Stimulated activated naive B cell treated with anti-CD40 and anti-IgM and Interleukin-4, amounts not matched to agents 10 μg/mL and 1 μg/mL and 100 μg/mL, for 72 hours (primary cell): ENCODE measurements at regions not wholly inside any gene's neighbourhood (a gene's known extent, or its start where the extent isn't known, plus 50 kb on each side); places are given as distances from the start of the nearest gene placed in this dataset.
"Not testable (repeated sequence)": the region's sequence is repeated elsewhere in the genome, so short reads cannot be mapped to it uniquely, and the experiment has no call there.

ENCODE experiments used
- ATAC-seq, 2 donors: fragments of 150-1000 bp; cut with Tn5 transposase; replicated peaks; 2 replicates each; pipeline ENCODE4 v1.10.0; 2021; ENCODE audit warnings: moderate library complexity in 1 of 2
- DNase-seq: peaks from one replicate; pipeline ENCODE4 v3.0.0; 2021
- H3K27ac Mint-ChIP-seq: one replicate; pipeline ENCODE4 v1.8.0; 2022; ENCODE audit warnings: mild to moderate bottlenecking, mixed read lengths
- H3K27me3 Mint-ChIP-seq, 2 donors: one replicate each; pipeline ENCODE4 v1.8.0; 2022; ENCODE audit warnings: mixed read lengths in 2 of 2
- H3K36me3 Mint-ChIP-seq, 2 donors: one replicate each; pipeline ENCODE4 v1.8.0; 2022; ENCODE audit warnings: mixed read lengths in 2 of 2, mild to moderate bottlenecking in 1 of 2
- H3K4me1 Mint-ChIP-seq, 2 donors: one replicate each; pipeline ENCODE4 v1.8.0; 2022; ENCODE audit warnings: mixed read lengths in 2 of 2, mild to moderate bottlenecking in 1 of 2
- H3K4me3 Mint-ChIP-seq, 2 donors: one replicate each; pipeline ENCODE4 v1.8.0; 2022; ENCODE audit warnings: mild to moderate bottlenecking in 2 of 2, mixed read lengths in 2 of 2, moderate library complexity in 1 of 2
- H3K9me3 Mint-ChIP-seq, 2 donors: one replicate each; pipeline ENCODE4 v1.8.0; 2022; ENCODE audit warnings: mixed read lengths in 2 of 2, mild to moderate bottlenecking in 1 of 2

DNA sequence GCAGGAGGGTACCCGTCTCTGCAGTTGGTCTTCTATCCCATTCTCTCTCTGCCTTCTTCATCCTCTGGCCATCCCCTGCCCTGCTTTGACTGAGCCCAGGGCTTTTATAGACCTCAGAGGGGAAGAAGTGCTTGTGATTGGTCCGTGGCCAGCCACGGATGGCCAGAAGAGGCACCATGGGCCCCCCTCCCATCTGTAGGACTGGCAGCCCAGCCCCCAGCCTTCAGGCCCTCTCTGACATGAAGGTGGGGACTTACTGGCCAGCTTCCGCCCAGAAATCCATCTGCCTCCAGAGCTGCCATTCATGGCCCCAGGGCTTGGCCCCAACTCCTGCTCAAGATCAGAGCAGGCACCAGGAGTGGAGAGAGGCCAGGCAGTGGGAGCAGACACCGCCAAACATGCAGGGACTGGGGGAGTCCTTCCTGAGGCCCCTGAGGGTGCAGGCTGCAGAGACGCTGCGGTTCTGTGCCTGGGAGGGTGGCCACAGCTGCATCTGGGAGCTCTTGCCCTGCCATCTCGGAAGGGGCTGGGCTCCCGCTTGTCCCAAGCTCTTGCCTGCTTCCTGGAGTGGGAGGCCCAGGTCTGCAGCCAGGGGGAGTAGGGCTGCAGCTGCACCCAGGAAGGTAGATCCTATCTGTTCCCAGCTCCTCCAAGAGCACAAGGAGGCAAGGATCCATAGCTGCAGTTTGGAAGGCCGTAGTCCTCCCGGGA lies 698.6 kb upstream of the B3GALT2 start:
- Mint-ChIP-seq H3K36me3 (peaks cover 0 to 3% of the 10 kb centered on the region in 2 donors), H3K4me3 (no peak overlapping the region), H3K27me3 (no peaks in the 10 kb centered on the region), H3K9me3 (peaks cover 5 to 7% of the 10 kb centered on the region in 2 donors), H3K4me1 (peaks cover 0 to 6% of the 10 kb centered on the region in 2 donors), H3K27ac (no peak overlapping the region)
- ATAC-seq: no peak
- DNase-seq: no peak

DNA sequence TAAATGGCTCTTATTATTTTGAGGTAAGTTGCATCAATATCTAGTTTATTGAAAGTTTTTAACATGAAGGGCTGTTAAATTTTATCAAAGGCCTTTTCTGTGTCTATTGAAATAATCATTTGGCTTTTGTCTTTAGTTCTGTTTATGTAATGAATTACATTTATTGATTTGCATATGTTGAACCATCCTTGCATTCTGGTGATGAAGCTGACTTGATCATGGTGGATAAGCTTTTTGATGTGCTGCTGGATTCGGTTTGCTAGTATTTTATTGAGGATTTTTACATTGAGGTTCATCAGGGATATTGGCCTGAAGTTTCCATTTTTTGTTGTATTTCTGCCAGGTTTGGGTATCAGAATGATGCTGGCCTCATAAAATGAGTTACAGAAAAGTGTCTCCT lies 691.5 kb upstream of the B3GALT2 start:
- peaks cover 6 to 14% of the 10 kb centered on the region in 2 donors for H3K9me3 Mint-ChIP-seq
- H3K36me3 Mint-ChIP-seq, DNase-seq, H3K4me3 Mint-ChIP-seq, H3K27ac Mint-ChIP-seq, H3K4me1 Mint-ChIP-seq, ATAC-seq, H3K27me3 Mint-ChIP-seq: not testable (repeated sequence)

DNA sequence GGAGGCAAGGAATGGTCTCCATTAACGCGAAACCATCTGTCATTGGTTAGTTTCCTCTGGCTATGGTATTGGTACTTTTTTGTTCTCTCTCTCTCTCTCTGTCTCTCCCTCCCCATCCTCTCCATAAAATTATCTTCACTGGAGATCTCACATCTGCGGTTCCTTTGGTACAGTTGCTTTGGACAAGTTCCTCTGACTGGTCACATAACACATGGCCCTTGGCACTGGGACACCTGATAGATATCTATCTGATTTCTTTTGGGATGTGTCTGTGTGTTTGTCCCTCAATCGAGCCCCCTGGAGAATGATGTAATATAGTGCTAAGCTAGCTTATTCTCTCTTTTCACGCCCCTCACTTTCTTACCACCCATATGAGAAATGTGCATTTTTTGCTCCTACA lies 682.0 kb upstream of the B3GALT2 start:
- Mint-ChIP-seq H3K4me1 (no peaks in the 10 kb centered on the region), H3K27me3 (no peaks in the 10 kb centered on the region), H3K36me3 (no peaks in the 10 kb centered on the region), H3K4me3 (no peak overlapping the region), H3K9me3 (peaks cover 0 to 3% of the 10 kb centered on the region in 2 donors), H3K27ac (no peak overlapping the region)
- DNase-seq (no peak), ATAC-seq (no peak)

DNA sequence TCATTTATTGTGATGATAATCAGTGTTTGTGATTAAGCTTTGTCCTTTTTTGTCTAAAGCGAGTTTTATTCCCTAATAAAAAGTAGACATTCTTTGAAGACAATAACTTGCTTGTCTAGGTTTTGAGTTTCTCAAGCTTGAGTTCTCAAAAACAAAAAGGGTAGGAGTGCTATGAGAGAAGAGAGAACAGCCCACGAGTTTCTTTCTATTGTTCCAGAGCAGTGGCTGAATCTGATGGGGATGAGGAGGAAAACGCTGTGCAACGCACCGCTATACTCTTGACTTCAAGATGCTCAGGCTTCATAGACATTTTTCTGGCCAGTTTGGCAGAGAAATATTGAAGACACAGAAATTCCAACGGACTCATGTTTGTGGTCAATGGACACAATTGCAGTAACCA lies 669.8 kb upstream of the B3GALT2 start:
- DNase-seq (no peak), ATAC-seq (no peak)
- Mint-ChIP-seq H3K4me3 (no peak overlapping the region), H3K27ac (no peak overlapping the region), H3K36me3 (no peaks in the 10 kb centered on the region), H3K9me3 (peaks cover 3 to 7% of the 10 kb centered on the region in 2 donors), H3K27me3 (no peaks in the 10 kb centered on the region), H3K4me1 (no peaks in the 10 kb centered on the region)

DNA sequence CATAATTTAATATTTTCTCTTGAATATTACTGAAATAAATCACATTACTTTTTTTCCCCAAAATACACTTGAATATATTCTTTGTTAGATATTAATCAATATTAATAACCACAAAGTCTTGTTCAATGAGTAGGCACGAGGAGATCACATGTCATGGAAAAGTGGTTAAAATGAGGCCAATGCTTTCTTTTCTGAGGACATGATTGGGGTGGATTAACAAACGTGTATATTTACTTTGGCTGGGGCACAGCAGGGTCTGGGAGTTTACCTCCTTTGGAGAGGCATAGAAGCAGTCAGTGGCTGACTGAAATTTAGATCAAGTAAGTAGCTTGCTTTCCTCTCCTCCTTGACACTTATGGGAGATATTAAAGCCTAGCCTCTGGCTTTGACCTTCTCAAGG lies 664.3 kb upstream of the B3GALT2 start:
- Mint-ChIP-seq H3K9me3 (peaks cover 3 to 7% of the 10 kb centered on the region in 2 donors), H3K27me3 (no peaks in the 10 kb centered on the region), H3K27ac (no peak overlapping the region), H3K36me3 (no peaks in the 10 kb centered on the region), H3K4me1 (no peaks in the 10 kb centered on the region), H3K4me3 (no peak overlapping the region)
- DNase-seq: no peak
- no peak for ATAC-seq

DNA sequence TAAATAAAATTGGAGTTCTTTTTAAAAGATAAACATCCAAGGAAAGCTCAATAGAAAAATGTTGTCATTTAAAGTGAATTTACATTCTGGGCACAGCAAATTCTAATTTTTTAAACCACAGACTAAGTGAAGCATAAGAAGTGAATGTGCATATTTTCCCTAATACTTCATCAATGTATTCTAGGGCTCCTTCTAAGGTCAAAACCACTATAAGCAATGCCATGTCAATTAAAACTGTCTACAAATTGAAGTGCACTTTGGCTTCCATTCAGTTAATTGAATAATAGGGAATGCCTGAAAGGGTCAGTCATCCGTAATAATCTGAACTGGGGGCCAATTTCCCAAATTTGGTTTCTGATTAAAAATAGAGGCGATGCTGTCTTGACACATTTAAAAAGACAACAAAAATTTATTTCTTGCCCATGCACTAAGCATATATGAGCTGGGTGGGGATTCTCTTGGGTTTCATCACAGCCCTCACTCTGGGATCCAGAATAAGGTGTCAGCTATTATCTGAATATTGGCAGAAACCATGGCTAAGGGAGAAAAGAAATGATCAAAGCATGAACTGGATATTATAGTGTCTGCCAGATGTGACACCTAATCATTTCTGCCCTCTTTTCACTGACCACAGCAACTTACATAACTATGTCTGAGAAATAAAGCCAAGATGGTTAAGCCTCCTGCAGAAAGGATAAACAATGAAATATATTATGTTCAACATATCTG lies 660.6 kb upstream of the B3GALT2 start:
- Mint-ChIP-seq H3K27ac (no peak overlapping the region), H3K36me3 (no peaks in the 10 kb centered on the region), H3K9me3 (peaks cover 2 to 4% of the 10 kb centered on the region in 2 donors), H3K27me3 (no peaks in the 10 kb centered on the region), H3K4me1 (no peaks in the 10 kb centered on the region), H3K4me3 (no peak overlapping the region)
- DNase-seq (no peak), ATAC-seq (no peak)

DNA sequence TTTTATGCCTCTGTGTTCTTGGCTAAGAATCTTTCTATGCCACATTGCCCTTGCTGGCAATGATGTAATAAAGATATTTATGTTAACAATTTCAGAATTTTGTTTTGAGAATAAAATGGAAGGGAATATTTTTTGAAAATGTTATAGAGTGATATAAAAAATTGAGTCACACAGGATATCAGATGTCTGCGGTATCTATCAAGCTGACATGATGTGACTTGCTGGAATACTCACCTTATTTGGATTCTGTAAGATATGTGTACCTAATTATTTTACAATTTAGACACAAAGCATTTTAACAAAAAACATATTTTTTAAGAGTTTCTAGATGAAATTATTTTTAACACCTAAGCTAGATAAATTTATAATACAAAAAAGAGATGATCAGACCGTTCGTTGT lies 660.0 kb upstream of the B3GALT2 start:
- Mint-ChIP-seq H3K4me3 (no peak overlapping the region), H3K4me1 (no peaks in the 10 kb centered on the region), H3K27me3 (no peaks in the 10 kb centered on the region), H3K9me3 (peaks cover 2 to 4% of the 10 kb centered on the region in 2 donors), H3K36me3 (no peaks in the 10 kb centered on the region), H3K27ac (no peak overlapping the region)
- ATAC-seq (no peak), DNase-seq (no peak)

DNA sequence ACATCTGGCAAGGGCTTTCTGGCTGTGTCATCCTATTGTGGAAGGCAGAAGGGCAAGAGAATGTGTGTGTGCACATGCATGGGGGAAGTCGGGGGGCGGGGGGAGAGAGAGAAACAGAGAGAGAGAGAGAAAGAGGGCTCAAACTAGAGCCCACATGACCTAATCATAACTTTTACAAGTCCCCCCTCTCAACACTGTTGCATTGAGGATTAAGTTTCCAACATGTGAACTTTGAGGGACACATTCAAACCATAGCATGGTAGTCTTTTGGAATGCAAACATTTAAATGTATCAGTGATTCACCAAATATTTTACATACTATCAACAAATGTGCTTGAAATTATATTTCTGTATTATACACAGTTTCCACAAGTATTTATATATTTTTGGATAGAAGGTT lies 655.4 kb upstream of the B3GALT2 start:
- no peaks in the 10 kb centered on the region for H3K27me3 Mint-ChIP-seq
- peaks cover 2 to 4% of the 10 kb centered on the region in 2 donors for H3K9me3 Mint-ChIP-seq
- ATAC-seq (no peak), DNase-seq (no peak)
- H3K4me3 Mint-ChIP-seq: no peak overlapping the region
- H3K4me1 Mint-ChIP-seq: no peaks in the 10 kb centered on the region
- no peak overlapping the region for H3K27ac Mint-ChIP-seq
- no peaks in the 10 kb centered on the region for H3K36me3 Mint-ChIP-seq

DNA sequence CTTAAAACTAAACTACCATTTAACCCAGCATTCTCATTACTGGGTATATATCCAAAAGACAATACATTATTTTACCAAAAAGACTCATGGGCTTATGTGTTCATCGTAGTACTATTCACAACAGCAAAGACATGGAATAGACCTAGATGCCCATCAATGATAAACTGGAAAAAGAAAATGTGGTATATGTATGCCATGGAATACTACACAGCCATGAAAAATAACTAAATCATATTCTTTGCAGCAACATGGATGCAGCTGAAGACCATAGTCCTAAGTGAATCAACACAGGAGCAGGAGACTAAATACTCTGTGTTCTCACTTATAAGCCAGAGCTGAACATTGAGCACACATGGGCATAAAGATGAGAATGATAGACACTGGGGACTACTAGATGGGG lies 645.1 kb upstream of the B3GALT2 start:
- no peak for ATAC-seq
- DNase-seq: no peak
- Mint-ChIP-seq H3K27me3 (no peaks in the 10 kb centered on the region), H3K4me1 (no peaks in the 10 kb centered on the region), H3K27ac (no peak overlapping the region), H3K36me3 (no peaks in the 10 kb centered on the region), H3K9me3 (peaks cover 19 to 21% of the 10 kb centered on the region in 2 donors), H3K4me3 (no peak overlapping the region)

DNA sequence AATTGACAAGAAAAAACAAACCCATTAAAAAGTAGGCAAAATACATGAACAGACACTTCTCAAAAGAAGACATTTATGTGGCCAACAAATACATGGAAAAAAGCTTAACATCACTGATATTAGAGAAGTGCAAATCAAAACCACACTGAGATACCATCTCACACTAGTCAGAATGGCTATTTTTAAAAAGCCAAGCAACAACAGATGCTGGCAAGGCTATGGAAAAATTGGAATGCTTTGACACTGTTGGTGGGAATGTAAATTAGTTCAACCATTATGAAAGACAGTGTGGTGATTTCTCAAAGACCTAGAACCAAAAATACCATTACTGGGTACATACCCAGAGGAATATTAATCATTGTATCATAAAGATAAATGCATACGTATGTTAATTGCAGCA lies 641.1 kb upstream of the B3GALT2 start:
- peaks cover 12 to 19% of the 10 kb centered on the region in 2 donors for H3K9me3 Mint-ChIP-seq
- no peak for DNase-seq
- H3K27ac Mint-ChIP-seq: no peak overlapping the region
- H3K36me3 Mint-ChIP-seq: no peaks in the 10 kb centered on the region
- no peak overlapping the region for H3K4me3 Mint-ChIP-seq
- no peak for ATAC-seq
- H3K27me3 Mint-ChIP-seq: no peaks in the 10 kb centered on the region
- no peaks in the 10 kb centered on the region for H3K4me1 Mint-ChIP-seq

DNA sequence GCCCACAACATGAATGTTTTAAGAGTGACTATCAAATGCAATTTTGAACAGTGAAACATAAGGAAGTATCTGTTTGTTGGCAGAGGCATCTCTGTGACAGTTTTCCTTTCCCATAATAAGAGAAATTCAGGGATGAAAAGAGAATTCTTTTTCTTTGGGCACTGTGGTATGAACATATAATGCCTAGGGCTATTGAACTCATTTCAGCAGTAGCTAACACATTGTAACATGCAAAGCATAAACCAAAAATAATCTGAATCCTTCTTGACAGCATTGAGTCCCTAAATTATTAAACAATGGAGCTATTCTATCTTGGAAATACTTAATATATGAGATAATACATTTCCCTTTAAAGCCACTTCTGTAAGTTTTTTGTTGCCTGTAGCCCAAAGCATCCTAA lies 633.0 kb upstream of the B3GALT2 start:
- DNase-seq (no peak), ATAC-seq (no peak)
- H3K27ac Mint-ChIP-seq: no peak overlapping the region
- H3K4me3 Mint-ChIP-seq: no peak overlapping the region
- H3K36me3 Mint-ChIP-seq: no peaks in the 10 kb centered on the region
- no peaks in the 10 kb centered on the region for H3K9me3 Mint-ChIP-seq
- peaks cover 0 to 4% of the 10 kb centered on the region in 2 donors for H3K27me3 Mint-ChIP-seq
- peaks cover 2 to 4% of the 10 kb centered on the region in 2 donors for H3K4me1 Mint-ChIP-seq

DNA sequence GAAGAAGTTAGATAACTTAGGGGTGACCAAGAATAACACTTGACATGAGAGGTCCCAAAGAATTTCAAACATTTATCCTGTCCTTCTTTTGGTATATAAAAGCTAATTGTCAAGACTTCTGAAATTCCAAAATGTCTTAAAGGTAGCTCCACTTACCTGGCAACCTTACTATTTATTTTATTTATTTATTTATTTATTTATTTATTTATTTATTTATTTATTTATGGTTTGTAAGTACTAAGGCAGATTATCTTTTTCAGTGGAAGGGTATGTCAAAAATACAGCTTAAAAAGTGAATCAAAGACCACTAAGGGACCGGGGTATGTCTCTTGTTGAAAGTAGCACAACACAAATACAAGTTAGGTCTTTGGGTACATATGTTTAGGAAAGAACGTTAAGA lies 620.8 kb upstream of the B3GALT2 start:
- Mint-ChIP-seq H3K27me3 (peaks cover 0 to 3% of the 10 kb centered on the region in 2 donors), H3K27ac (no peak overlapping the region), H3K4me1 (no peaks in the 10 kb centered on the region), H3K36me3 (no peaks in the 10 kb centered on the region), H3K4me3 (no peak overlapping the region), H3K9me3 (no peaks in the 10 kb centered on the region)
- DNase-seq (no peak), ATAC-seq (no peak)

DNA sequence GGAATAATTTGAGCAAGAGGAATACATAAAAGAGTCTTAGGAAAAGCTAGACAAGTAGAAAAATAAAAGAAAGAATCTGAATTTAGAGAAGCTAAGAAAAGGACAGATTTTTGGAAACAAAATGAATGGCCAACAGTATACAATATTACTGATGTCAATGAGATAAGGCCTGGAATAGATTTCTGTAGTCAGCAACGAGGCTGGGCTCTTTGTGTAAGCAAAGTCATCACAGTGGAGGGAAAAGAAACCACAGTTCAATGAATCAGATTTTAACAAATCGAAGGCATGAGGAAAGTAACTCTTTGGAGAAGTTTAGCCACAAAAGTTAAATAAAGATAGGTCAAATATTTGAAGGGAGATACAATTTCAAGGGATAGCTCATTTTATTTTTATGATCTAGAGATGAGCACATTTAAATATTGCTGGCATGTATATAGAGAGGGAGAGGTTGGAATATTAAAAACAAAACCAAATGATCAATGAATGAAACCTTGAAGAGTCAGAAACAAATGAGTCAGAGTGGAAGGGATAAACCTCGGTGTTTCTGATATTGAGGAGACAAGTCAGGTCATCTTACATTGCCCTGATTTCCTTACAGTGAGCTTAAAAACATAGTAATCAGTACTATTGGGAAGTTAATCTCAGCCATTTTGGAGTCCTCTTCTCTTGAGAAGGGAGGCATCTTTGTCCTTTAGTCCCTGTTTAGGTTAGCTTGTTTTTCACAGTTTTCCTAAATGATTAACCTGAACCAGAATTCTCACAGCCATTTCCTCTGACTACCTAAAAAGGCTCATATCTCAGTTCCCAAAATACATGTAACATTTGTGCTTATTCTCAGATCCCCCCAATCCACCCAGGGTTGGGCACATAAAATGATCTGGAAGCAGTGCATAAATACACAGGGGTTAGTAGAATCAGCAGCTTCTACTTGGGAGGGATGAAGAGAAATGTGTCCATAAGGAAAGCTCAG lies 620.0 kb upstream of the B3GALT2 start:
- Mint-ChIP-seq H3K4me1 (no peaks in the 10 kb centered on the region), H3K4me3 (no peak overlapping the region), H3K27ac (no peak overlapping the region), H3K9me3 (no peaks in the 10 kb centered on the region), H3K36me3 (no peaks in the 10 kb centered on the region), H3K27me3 (peaks cover 0 to 6% of the 10 kb centered on the region in 2 donors)
- ATAC-seq: no peak
- no peak for DNase-seq

DNA sequence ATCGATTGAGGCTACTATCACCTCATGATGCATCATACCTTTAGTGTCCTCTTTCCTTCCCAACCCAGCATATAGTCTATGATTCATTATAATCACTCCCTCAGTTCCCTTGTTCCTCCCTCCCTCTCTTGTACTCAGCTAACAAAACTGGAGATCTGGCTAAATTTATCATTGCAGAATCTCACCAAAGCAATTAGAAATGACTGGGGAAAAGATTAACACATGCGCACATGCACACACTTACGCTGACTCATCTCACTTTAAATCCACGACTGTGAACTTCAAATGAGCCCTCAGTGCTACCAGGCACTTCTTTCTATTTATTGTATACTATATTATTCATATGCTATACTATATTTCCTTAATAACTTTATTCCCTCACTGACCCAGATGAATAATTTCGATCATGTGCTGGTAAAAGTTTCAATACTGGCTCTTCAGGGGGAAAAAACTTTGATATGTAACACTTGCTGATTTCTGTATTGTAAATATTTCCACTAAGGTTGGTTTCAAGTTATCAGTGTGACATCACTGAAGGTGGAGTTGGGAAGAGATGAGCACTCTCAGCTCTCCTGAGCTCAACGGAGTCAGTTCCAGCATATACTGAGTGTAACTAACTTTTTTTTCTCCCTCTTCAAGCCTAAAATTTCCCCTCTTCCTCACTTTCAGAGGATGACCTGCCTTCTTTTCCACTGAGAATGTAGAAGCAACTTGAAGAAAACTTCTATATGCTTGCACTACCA lies 613.7 kb upstream of the B3GALT2 start:
- DNase-seq: no peak
- H3K4me3 Mint-ChIP-seq: no peak overlapping the region
- no peak overlapping the region for H3K27ac Mint-ChIP-seq
- peaks cover 0 to 3% of the 10 kb centered on the region in 2 donors for H3K9me3 Mint-ChIP-seq
- peaks cover 0 to 9% of the 10 kb centered on the region in 2 donors for H3K27me3 Mint-ChIP-seq
- H3K4me1 Mint-ChIP-seq: no peaks in the 10 kb centered on the region
- no peaks in the 10 kb centered on the region for H3K36me3 Mint-ChIP-seq
- no peak for ATAC-seq
